ENCODE measurements at regions not wholly inside any gene's neighbourhood (a gene's known extent, or its start where the extent isn't known, plus 50 kb on each side); places are given as distances from the start of the nearest gene placed in this dataset.
"Not testable (repeated sequence)": the region's sequence is repeated elsewhere in the genome, so short reads cannot be mapped to it uniquely, and the experiment has no call there.

- Mint-ChIP-seq H3K27me3 (no peaks in the 10 kb centered on the region), H3K9me3 (peaks cover 7% of the 10 kb centered on the region), H3K4me3 (no peak overlapping the region), H3K36me3 (ENCODE audit: low read depth) (no peaks in the 10 kb centered on the region), H3K27ac (no peak overlapping the region), H3K4me1 (ENCODE audit: low read depth) (no peaks in the 10 kb centered on the region)
- TF ChIP-seq, protein P1, sequence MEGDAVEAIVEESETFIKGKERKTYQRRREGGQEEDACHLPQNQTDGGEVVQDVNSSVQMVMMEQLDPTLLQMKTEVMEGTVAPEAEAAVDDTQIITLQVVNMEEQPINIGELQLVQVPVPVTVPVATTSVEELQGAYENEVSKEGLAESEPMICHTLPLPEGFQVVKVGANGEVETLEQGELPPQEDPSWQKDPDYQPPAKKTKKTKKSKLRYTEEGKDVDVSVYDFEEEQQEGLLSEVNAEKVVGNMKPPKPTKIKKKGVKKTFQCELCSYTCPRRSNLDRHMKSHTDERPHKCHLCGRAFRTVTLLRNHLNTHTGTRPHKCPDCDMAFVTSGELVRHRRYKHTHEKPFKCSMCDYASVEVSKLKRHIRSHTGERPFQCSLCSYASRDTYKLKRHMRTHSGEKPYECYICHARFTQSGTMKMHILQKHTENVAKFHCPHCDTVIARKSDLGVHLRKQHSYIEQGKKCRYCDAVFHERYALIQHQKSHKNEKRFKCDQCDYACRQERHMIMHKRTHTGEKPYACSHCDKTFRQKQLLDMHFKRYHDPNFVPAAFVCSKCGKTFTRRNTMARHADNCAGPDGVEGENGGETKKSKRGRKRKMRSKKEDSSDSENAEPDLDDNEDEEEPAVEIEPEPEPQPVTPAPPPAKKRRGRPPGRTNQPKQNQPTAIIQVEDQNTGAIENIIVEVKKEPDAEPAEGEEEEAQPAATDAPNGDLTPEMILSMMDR (IDR thresholded peaks at IDR 0.05), result no peak
- Histone ChIP-seq H3K27ac (ENCODE audit: low read depth in 1 of 2, low read length in 2 of 2) (no peak overlapping the region), H3K4me1 (ENCODE audit: insufficient read depth, low read length) (no peaks in the 10 kb centered on the region), H3K27me3 (ENCODE audit: control insufficient read depth in 1 of 2, insufficient read depth in 2 of 2, low read length in 2 of 2) (no peaks in the 10 kb centered on the region), H3K9me3 (ENCODE audit: control insufficient read depth in 1 of 2, insufficient read depth in 1 of 2, low read length in 2 of 2) (peaks cover under 1 to 14% of the 10 kb centered on the region in 2 experiments), H3K4me3 (ENCODE audit: low read length) (no peak overlapping the region), H3K36me3 (ENCODE audit: insufficient read depth, low read length) (no peaks in the 10 kb centered on the region)
- CTCF ChIA-PET, result no interaction called here
- intact Hi-C loops (cut with DNase I, micrococcal nuclease), result no loop called here
- DNase-seq (no peak), ATAC-seq (ENCODE audit: poor library complexity) (no peak)
- POLR2A ChIA-PET, result no interaction called here
Measured at GRCh38 chr13:62162860-62163259, 747.2 kb upstream of the PCDH20 start.

DNA sequence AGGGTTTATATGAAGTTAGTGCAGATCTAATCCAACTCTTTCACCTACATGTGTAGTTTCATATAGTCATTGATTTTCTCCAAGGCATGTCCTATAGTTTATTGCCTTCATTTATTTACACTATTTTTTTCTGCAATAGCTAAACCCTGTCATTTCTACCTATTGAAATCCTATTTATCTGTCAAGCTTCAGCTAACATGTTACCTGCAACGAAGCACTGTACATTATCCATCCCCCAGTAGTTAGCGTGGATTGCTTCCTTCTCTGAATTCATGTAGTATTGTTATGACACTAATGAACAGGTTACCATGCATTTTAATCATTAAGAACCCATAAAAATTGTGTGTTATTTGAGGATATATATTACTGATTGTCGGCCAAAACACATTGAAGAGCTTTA is 742.9 kb upstream of the PCDH20 start:
- Histone ChIP-seq H3K4me1 (ENCODE audit: insufficient read depth, low read length) (no peaks in the 10 kb centered on the region), H3K9me3 (ENCODE audit: control insufficient read depth in 1 of 2, insufficient read depth in 1 of 2, low read length in 2 of 2) (no peaks in the 10 kb centered on the region), H3K27me3 (ENCODE audit: control insufficient read depth in 1 of 2, insufficient read depth in 2 of 2, low read length in 2 of 2) (no peaks in the 10 kb centered on the region), H3K27ac (ENCODE audit: low read depth in 1 of 2, low read length in 2 of 2) (no peak overlapping the region), H3K36me3 (ENCODE audit: insufficient read depth, low read length) (no peaks in the 10 kb centered on the region), H3K4me3 (ENCODE audit: low read length) (no peak overlapping the region)
- ATAC-seq (ENCODE audit: poor library complexity) (no peak), DNase-seq (no peak)
- no peak overlapping the region for H3K4me3 Mint-ChIP-seq
- intact Hi-C loops (cut with DNase I, micrococcal nuclease), result no loop called here
- H3K9me3 Mint-ChIP-seq, result peaks cover 12% of the 10 kb centered on the region
- ChIA-PET POLR2A (no interaction called here), CTCF (no interaction called here)
- H3K27ac Mint-ChIP-seq, result no peak overlapping the region
- H3K27me3 Mint-ChIP-seq, result no peaks in the 10 kb centered on the region
- no peaks in the 10 kb centered on the region for H3K36me3 Mint-ChIP-seq (ENCODE audit: low read depth)
- H3K4me1 Mint-ChIP-seq (ENCODE audit: low read depth), result no peaks in the 10 kb centered on the region
- TF ChIP-seq, protein P1 (IDR thresholded peaks at IDR 0.05), result no peak

GRCh38 chr13:62151724-62152123 is 736.1 kb upstream of the PCDH20 start:
- H3K4me3 Mint-ChIP-seq; ATAC-seq (ENCODE audit: poor library complexity); H3K27me3 ChIP-seq (ENCODE audit: control insufficient read depth in 1 of 2, insufficient read depth in 2 of 2, low read length in 2 of 2); POLR2A ChIA-PET; H3K4me3 ChIP-seq (ENCODE audit: low read length); DNase-seq; H3K36me3 ChIP-seq (ENCODE audit: insufficient read depth, low read length); H3K9me3 Mint-ChIP-seq; H3K9me3 ChIP-seq (ENCODE audit: control insufficient read depth in 1 of 2, insufficient read depth in 1 of 2, low read length in 2 of 2); H3K4me1 ChIP-seq (ENCODE audit: insufficient read depth, low read length); H3K27me3 Mint-ChIP-seq; H3K4me1 Mint-ChIP-seq (ENCODE audit: low read depth); H3K27ac ChIP-seq (ENCODE audit: low read depth in 1 of 2, low read length in 2 of 2); H3K27ac Mint-ChIP-seq; intact Hi-C loops (cut with DNase I, micrococcal nuclease); H3K36me3 Mint-ChIP-seq (ENCODE audit: low read depth); CTCF ChIA-PET: not testable (repeated sequence)

- no peaks in the 10 kb centered on the region for H3K36me3 Mint-ChIP-seq (ENCODE audit: low read depth)
- no peak for DNase-seq
- TF ChIP-seq, protein P1 (IDR thresholded peaks at IDR 0.05), result no peak
- H3K4me3 Mint-ChIP-seq, result no peak overlapping the region
- H3K4me1 Mint-ChIP-seq (ENCODE audit: low read depth), result no peaks in the 10 kb centered on the region
- H3K27me3 Mint-ChIP-seq, result no peaks in the 10 kb centered on the region
- intact Hi-C loops (cut with DNase I, micrococcal nuclease), result no loop called here
- H3K9me3 ChIP-seq (ENCODE audit: control insufficient read depth in 1 of 2, insufficient read depth in 1 of 2, low read length in 2 of 2), result peaks cover 0 to 13% of the 10 kb centered on the region in 2 experiments
- no peaks in the 10 kb centered on the region for H3K36me3 ChIP-seq (ENCODE audit: insufficient read depth, low read length)
- H3K27me3 ChIP-seq (ENCODE audit: control insufficient read depth in 1 of 2, insufficient read depth in 2 of 2, low read length in 2 of 2), result no peaks in the 10 kb centered on the region
- no peaks in the 10 kb centered on the region for H3K4me1 ChIP-seq (ENCODE audit: insufficient read depth, low read length)
- H3K9me3 Mint-ChIP-seq, result peaks cover 13% of the 10 kb centered on the region
- no peak for ATAC-seq (ENCODE audit: poor library complexity)
- no peak overlapping the region for H3K4me3 ChIP-seq (ENCODE audit: low read length)
- CTCF ChIA-PET, result no interaction called here
- no peak overlapping the region for H3K27ac Mint-ChIP-seq
- H3K27ac ChIP-seq (ENCODE audit: low read depth in 1 of 2, low read length in 2 of 2), result no peak overlapping the region
- POLR2A ChIA-PET, result no interaction called here
Measured at GRCh38 chr13:62142048-62142447, 726.4 kb upstream of the PCDH20 start.
